ENCODE measurements at regions not wholly inside any gene's neighbourhood (a gene's known extent, or its start where the extent isn't known, plus 50 kb on each side); places are given as distances from the start of the nearest gene placed in this dataset.

DNA sequence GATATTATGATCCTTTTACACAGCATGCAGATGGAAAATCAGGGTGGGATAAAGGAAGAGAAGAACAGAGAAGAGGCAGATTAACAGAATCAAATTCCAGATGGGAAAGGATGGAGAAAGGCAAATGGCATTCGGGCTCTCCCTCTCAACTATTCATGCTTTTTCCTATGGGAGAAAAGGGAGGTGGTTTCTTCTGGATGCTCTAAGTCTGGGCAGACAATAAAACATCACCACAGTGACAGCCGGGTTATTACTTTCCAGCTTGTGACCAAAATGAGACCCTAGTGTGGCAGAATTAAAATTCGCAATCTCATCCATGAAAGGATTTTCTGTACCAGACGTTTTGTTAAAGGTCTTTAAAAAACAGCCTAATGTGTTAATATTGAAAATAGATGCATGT, 440.7 kb downstream of the RND3 start (continued):
- no peak for TF ChIP-seq TCF4 (CRISPR knock-in tag; IDR thresholded peaks at IDR 0.05; ENCODE audit: borderline replicate concordance)
- no peak for TF ChIP-seq ISL1 (CRISPR knock-in tag; IDR thresholded peaks at IDR 0.05)

DNA sequence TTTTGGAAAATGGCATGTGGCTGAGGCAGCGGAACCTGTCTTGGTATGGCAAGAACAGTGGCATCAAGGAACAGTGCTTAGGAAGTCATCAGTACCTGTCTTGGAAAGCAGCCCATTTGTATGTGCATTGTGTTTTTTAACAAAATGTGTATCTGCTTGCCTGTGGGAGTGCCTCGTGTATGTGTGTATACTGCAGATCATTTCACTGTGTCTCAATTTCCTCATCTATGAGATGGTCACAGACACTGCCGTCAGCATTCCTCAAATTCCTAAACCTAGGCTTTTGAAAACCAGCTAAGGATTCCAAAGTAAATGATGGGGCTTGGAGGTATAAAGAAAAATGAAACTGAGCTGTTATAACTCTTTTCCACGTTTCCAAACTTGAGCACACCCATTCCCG, 441.3 kb downstream of the RND3 start:
- peak; percentile 56 for ATAC-seq
- TF ChIP-seq, protein P1, sequence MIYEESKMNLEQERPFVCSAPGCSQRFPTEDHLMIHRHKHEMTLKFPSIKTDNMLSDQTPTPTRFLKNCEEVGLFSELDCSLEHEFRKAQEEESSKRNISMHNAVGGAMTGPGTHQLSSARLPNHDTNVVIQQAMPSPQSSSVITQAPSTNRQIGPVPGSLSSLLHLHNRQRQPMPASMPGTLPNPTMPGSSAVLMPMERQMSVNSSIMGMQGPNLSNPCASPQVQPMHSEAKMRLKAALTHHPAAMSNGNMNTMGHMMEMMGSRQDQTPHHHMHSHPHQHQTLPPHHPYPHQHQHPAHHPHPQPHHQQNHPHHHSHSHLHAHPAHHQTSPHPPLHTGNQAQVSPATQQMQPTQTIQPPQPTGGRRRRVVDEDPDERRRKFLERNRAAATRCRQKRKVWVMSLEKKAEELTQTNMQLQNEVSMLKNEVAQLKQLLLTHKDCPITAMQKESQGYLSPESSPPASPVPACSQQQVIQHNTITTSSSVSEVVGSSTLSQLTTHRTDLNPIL (CRISPR knock-in tag; IDR thresholded peaks at IDR 0.05; ENCODE audit: low read depth) = no peak
- TF ChIP-seq, protein P2, sequence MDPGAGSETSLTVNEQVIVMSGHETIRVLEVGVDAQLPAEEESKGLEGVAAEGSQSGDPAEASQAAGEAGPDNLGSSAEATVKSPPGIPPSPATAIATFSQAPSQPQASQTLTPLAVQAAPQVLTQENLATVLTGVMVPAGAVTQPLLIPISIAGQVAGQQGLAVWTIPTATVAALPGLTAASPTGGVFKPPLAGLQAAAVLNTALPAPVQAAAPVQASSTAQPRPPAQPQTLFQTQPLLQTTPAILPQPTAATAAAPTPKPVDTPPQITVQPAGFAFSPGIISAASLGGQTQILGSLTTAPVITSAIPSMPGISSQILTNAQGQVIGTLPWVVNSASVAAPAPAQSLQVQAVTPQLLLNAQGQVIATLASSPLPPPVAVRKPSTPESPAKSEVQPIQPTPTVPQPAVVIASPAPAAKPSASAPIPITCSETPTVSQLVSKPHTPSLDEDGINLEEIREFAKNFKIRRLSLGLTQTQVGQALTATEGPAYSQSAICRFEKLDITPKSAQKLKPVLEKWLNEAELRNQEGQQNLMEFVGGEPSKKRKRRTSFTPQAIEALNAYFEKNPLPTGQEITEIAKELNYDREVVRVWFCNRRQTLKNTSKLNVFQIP (CRISPR knock-in tag; IDR thresholded peaks at IDR 0.05; ENCODE audit: borderline replicate concordance, low read depth) = no peak
- TF ChIP-seq SNAI2 (CRISPR knock-in tag; IDR thresholded peaks at IDR 0.05) (no peak), CSDC2 (CRISPR knock-in tag; IDR thresholded peaks at IDR 0.05) (no peak), ESRRG (CRISPR knock-in tag; IDR thresholded peaks at IDR 0.05) (no peak), ZNF8 (CRISPR knock-in tag; IDR thresholded peaks at IDR 0.05) (no peak), ARNTL (CRISPR knock-in tag; IDR thresholded peaks at IDR 0.05; ENCODE audit: borderline replicate concordance, low read depth) (no peak), BACH2 (CRISPR knock-in tag; IDR thresholded peaks at IDR 0.05; ENCODE audit: borderline replicate concordance) (no peak), ISL1 (CRISPR knock-in tag; IDR thresholded peaks at IDR 0.05) (no peak), PPARA (CRISPR knock-in tag; IDR thresholded peaks at IDR 0.05; ENCODE audit: borderline replicate concordance) (no peak), TOX (CRISPR knock-in tag; IDR thresholded peaks at IDR 0.05; ENCODE audit: borderline replicate concordance) (no peak), ZNF565 (CRISPR knock-in tag; conservative IDR thresholded peaks at IDR 0.05; ENCODE audit: low read depth) (no peak)

DNA sequence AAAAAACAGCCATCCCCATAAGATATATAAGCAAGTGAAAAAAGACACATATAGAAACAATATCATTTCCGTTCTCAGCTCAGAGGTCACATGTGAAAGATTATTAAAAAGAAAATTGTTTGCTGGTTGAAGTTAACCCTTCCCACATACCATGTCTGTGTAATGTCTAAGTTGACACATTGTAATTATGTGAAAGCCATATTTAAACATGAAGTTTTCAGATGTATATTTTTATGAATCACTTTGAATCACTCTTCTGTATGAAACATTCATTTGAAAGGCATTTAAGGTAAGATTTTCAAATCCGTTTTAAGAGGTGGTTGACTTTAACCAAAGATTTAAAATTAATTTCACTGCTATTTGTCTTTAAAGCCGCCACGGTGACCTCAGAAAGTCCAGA, 441.9 kb downstream of the RND3 start:
- no peak for TF ChIP-seq GLIS3 (CRISPR knock-in tag; IDR thresholded peaks at IDR 0.05)
- TF ChIP-seq, protein P3, sequence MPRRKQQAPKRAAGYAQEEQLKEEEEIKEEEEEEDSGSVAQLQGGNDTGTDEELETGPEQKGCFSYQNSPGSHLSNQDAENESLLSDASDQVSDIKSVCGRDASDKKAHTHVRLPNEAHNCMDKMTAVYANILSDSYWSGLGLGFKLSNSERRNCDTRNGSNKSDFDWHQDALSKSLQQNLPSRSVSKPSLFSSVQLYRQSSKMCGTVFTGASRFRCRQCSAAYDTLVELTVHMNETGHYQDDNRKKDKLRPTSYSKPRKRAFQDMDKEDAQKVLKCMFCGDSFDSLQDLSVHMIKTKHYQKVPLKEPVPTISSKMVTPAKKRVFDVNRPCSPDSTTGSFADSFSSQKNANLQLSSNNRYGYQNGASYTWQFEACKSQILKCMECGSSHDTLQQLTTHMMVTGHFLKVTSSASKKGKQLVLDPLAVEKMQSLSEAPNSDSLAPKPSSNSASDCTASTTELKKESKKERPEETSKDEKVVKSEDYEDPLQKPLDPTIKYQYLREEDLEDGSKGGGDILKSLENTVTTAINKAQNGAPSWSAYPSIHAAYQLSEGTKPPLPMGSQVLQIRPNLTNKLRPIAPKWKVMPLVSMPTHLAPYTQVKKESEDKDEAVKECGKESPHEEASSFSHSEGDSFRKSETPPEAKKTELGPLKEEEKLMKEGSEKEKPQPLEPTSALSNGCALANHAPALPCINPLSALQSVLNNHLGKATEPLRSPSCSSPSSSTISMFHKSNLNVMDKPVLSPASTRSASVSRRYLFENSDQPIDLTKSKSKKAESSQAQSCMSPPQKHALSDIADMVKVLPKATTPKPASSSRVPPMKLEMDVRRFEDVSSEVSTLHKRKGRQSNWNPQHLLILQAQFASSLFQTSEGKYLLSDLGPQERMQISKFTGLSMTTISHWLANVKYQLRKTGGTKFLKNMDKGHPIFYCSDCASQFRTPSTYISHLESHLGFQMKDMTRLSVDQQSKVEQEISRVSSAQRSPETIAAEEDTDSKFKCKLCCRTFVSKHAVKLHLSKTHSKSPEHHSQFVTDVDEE (CRISPR knock-in tag; IDR thresholded peaks at IDR 0.05) = no peak
- no peak for TF ChIP-seq ZNF70 (CRISPR knock-in tag; IDR thresholded peaks at IDR 0.05)
- TF ChIP-seq PPARA (CRISPR knock-in tag; IDR thresholded peaks at IDR 0.05; ENCODE audit: borderline replicate concordance) = no peak
- TF ChIP-seq TOX (CRISPR knock-in tag; IDR thresholded peaks at IDR 0.05; ENCODE audit: borderline replicate concordance) = no peak
- no peak for ATAC-seq

DNA sequence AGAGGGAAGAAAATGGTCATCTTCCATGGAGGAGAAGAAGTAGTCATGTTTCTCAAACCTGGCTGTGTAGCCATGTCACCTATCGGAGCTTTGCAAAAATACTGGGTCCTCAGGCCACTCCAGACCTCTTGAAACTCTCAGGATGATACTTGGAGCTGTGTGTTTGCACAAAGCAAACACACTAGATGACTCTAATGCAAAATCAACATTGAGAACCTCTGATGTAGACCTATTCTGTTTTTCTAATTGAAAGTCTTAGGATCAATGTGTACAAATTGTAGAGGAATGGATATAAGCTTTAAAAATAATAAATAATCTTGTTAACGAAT, 444.3 kb downstream of the RND3 start:
- no peak for ATAC-seq
- TF ChIP-seq ZNF70 (CRISPR knock-in tag; IDR thresholded peaks at IDR 0.05) (no peak), TCF4 (CRISPR knock-in tag; IDR thresholded peaks at IDR 0.05; ENCODE audit: borderline replicate concordance) (no peak), ZNF8 (CRISPR knock-in tag; IDR thresholded peaks at IDR 0.05) (no peak), ZC3H10 (CRISPR knock-in tag; IDR thresholded peaks at IDR 0.05) (no peak), GLIS3 (CRISPR knock-in tag; IDR thresholded peaks at IDR 0.05) (no peak), ZNF565 (CRISPR knock-in tag; conservative IDR thresholded peaks at IDR 0.05; ENCODE audit: low read depth) (no peak), ZFP30 (CRISPR knock-in tag; IDR thresholded peaks at IDR 0.05) (no peak), TOX (CRISPR knock-in tag; IDR thresholded peaks at IDR 0.05; ENCODE audit: borderline replicate concordance) (no peak), RARB (CRISPR knock-in tag; IDR thresholded peaks at IDR 0.05) (no peak)
- TF ChIP-seq, protein P1 (CRISPR knock-in tag; IDR thresholded peaks at IDR 0.05; ENCODE audit: low read depth) = no peak
- TF ChIP-seq, protein P4, sequence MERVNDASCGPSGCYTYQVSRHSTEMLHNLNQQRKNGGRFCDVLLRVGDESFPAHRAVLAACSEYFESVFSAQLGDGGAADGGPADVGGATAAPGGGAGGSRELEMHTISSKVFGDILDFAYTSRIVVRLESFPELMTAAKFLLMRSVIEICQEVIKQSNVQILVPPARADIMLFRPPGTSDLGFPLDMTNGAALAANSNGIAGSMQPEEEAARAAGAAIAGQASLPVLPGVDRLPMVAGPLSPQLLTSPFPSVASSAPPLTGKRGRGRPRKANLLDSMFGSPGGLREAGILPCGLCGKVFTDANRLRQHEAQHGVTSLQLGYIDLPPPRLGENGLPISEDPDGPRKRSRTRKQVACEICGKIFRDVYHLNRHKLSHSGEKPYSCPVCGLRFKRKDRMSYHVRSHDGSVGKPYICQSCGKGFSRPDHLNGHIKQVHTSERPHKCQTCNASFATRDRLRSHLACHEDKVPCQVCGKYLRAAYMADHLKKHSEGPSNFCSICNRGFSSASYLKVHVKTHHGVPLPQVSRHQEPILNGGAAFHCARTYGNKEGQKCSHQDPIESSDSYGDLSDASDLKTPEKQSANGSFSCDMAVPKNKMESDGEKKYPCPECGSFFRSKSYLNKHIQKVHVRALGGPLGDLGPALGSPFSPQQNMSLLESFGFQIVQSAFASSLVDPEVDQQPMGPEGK (CRISPR knock-in tag; IDR thresholded peaks at IDR 0.05; ENCODE audit: borderline replicate concordance) = no peak
- TF ChIP-seq, protein P2 (CRISPR knock-in tag; IDR thresholded peaks at IDR 0.05; ENCODE audit: borderline replicate concordance, low read depth) = no peak

All from SK-N-SH treated with all-trans-retinoic acid at 6 μM for 48 hours (cell line).